Ishikawa (cell line): ENCODE measurements at regions not wholly inside any gene's neighbourhood (a gene's known extent, or its start where the extent isn't known, plus 50 kb on each side); places are given as distances from the start of the nearest gene placed in this dataset.

Experiments
- CEBPB ChIP-seq: IDR thresholded peaks from 2 replicates; pipeline ENCODE4 v1.6.1; 2012
- CREB1 ChIP-seq: IDR thresholded peaks from 2 replicates; pipeline ENCODE4 v1.6.1; 2012; ENCODE audit warnings: low read depth
- EGR1 ChIP-seq: IDR thresholded peaks from 2 replicates; pipeline ENCODE4 v1.6.1; 2012
- EP300 ChIP-seq: IDR thresholded peaks from 2 replicates; pipeline ENCODE4 v1.6.1; 2012; ENCODE audit warnings: borderline replicate concordance
- FOXM1 ChIP-seq: IDR thresholded peaks from 2 replicates; pipeline ENCODE4 v1.6.1; 2012; ENCODE audit warnings: low read depth, borderline replicate concordance
- MAX ChIP-seq: IDR thresholded peaks from 2 replicates; pipeline ENCODE4 v1.6.1; 2012
- NFIC ChIP-seq: IDR thresholded peaks from 2 replicates; pipeline ENCODE4 v1.6.1; 2012
- RAD21 ChIP-seq: IDR thresholded peaks from 2 replicates; pipeline ENCODE4 v1.6.1; 2012; ENCODE audit warnings: low read depth
- REST ChIP-seq: IDR thresholded peaks from 2 replicates; pipeline ENCODE4 v1.6.1; 2012; ENCODE audit warnings: low read depth, mild to moderate bottlenecking
- TAF1 ChIP-seq: IDR thresholded peaks from 2 replicates; pipeline ENCODE4 v1.6.1; 2012; ENCODE audit warnings: low read depth, mild to moderate bottlenecking
- TCF12 ChIP-seq: IDR thresholded peaks from 2 replicates; pipeline ENCODE4 v1.6.1; 2012; ENCODE audit warnings: low read depth
- TEAD4 ChIP-seq: IDR thresholded peaks from 2 replicates; pipeline ENCODE4 v1.6.1; 2012
- USF1 ChIP-seq: IDR thresholded peaks from 2 replicates; pipeline ENCODE4 v1.6.1; 2012
- YY1 ChIP-seq: IDR thresholded peaks from 2 replicates; pipeline ENCODE4 v1.6.1; 2012; ENCODE audit warnings: low read depth
- ZBTB7A ChIP-seq: IDR thresholded peaks from 2 replicates; pipeline ENCODE4 v1.6.1; 2012; ENCODE audit warnings: low read depth

- no peak for TF ChIP-seq REST
- TF ChIP-seq ZBTB7A: no peak
- no peak for TF ChIP-seq TCF12
- no peak for TF ChIP-seq FOXM1
- TF ChIP-seq EP300: no peak
- TF ChIP-seq RAD21: no peak
- TF ChIP-seq EGR1: no peak
- TF ChIP-seq CREB1: no peak
- no peak for TF ChIP-seq TAF1
- TF ChIP-seq MAX: no peak
- TF ChIP-seq USF1: no peak
- TF ChIP-seq NFIC: no peak
- TF ChIP-seq TEAD4: no peak
- no peak for TF ChIP-seq CEBPB
- TF ChIP-seq YY1: no peak
Observed at GRCh38 chr3:102295756-102296155, 139.1 kb upstream of the ZPLD1 start.

GRCh38 chr3:102297072-102297658, 137.7 kb upstream of the ZPLD1 start:
- TF ChIP-seq TEAD4 (no peak), CREB1 (no peak), NFIC (no peak), RAD21 (no peak), USF1 (no peak), FOXM1 (no peak), ZBTB7A (no peak), MAX (no peak), TAF1 (no peak), CEBPB (no peak), TCF12 (no peak), YY1 (no peak), REST (no peak), EGR1 (no peak), EP300 (no peak)

GRCh38 chr3:102299125-102299877, 135.5 kb upstream of the ZPLD1 start:
- TF ChIP-seq USF1 (no peak), NFIC (no peak), EP300 (no peak), EGR1 (no peak), RAD21 (no peak), FOXM1 (no peak), ZBTB7A (no peak), REST (no peak), TEAD4 (no peak), TAF1 (no peak), CEBPB (no peak), CREB1 (no peak), MAX (no peak), YY1 (no peak), TCF12 (no peak)
